SH-SY5Y (cell line): ENCODE measurements at regions not wholly inside any gene's neighbourhood (a gene's known extent, or its start where the extent isn't known, plus 50 kb on each side); places are given as distances from the start of the nearest gene placed in this dataset.

Experiments
- GATA2 ChIP-seq: IDR thresholded peaks from 2 replicates; pipeline ENCODE4 v1.6.1; 2011; ENCODE audit warnings: mild to moderate bottlenecking, low read depth, low read length
- GATA3 ChIP-seq: IDR thresholded peaks from 2 replicates; pipeline ENCODE4 v1.6.1; 2011; ENCODE audit warnings: low read depth, mild to moderate bottlenecking, low read length, moderate library complexity

GRCh38 chr21:15140321-15141019, 75.7 kb upstream of the NRIP1 start:
- TF ChIP-seq GATA2 (no peak), GATA3 (no peak)

DNA sequence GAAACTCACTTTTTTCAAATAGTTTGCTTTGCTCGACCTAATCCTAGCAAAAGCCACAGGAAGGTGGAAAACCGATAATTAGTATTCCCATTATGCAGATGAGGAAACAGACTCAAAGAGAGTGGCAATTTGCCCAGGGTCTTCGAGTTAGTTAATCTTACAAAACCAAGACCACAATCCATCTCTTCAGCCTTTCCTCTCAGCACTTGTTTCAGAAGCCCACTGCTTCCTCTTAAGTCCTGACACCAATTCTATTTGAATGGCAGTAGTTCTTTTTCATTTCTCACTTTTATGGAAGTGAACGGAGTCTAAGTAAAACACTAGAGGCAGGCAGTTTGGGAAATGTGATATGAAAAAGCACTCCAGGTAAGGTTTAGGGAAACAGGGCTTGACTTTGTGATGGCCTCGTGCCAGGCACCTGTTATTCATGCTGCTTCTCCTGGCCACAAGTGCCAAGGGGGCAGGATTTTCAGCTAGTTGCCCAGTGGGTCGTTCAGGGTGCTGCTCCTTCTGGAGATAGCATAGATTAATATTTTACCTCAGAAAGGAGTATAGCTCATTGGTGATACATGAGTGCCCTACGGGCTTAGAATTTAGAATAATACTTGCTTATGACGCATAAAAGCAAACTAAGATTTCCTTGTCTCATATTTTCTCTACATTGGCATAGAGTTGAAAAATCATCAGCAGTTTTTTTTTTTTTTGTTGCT, 76.6 kb upstream of the NRIP1 start:
- no peak for TF ChIP-seq GATA2
- TF ChIP-seq GATA3, result no peak

- TF ChIP-seq GATA2 (no peak), GATA3 (no peak)
Measured at GRCh38 chr21:15144026-15144425, 79.2 kb upstream of the NRIP1 start.

DNA sequence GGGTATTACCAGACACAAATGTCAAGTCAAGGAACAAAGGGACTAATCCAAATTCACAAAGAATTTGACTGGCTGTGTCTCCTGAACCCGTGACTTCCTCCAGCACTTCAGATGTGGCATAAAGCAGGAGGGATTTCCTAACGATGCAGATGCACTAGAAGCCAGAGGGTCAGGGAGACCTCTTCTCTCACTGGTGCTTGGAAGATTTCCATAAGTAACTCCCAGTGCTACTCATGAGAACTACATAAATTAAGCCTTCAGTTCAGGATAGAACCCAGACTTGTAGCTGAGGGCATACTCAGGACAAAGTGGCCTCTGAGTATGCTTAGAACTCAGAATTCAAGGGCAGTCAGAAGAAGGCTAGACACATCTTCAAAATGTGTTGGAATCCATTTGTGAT, 83.6 kb upstream of the NRIP1 start:
- TF ChIP-seq GATA3, result no peak
- TF ChIP-seq GATA2, result no peak

DNA sequence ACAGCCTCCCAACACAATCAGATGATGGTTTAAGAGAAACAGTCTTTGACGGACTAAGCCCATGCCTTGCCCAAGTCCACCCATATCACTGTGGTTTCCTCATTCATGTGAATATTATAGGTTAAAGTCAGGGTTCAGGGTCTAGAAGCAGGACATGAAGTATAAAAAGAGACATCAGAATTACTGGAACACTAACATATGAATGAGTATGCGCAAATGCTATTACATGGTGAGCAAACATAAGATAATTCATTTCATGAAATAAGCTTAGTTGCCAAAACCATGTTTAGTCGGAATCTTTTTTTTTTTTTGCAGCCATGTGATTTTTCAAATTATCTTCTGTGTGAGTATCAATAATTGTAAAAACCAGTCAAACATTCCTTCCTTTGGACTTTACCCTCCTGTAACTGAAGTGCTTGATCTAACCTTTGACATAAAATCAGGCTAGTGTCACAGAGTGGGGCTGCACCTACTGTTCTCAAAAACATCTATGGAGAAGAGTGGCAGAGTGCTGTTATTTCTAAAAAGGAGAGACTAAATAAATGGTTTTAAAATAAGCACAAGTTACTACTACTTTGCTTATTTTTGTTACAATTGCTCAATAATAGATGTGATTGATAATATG, 84.9 kb upstream of the NRIP1 start:
- TF ChIP-seq GATA3 (no peak), GATA2 (no peak)

DNA sequence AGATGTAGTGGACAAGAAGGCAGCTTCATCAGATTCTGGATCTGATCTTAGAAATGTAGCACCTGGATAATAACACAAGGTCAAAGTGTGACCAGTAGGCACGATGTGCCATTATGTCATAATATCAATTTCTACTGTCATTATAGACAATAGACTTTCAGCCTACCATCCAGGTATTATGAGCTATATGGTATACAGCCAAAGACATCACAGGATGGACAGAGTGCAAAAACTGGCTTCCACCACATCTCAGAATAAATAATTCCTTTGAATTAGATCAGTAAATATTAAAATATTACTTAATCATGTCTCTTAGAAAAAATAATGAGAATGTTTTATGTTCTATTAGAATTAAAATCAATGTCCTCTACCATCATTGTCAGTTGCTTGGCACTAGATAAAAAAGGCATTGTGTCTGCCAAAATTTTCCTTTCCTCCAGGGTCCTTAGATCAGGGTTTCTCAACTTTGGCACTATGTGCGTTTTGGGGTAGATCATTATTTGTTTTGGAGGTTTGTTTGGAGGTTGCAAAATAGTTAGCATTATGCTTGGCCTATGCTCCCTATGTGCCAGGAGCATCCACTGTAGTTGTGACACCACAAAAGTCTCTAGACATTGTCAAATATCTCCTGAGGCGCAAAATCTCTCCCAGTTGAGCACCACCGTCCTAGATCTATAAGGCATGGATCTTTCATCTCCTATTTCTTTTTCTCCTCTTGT, 86.7 kb upstream of the NRIP1 start:
- TF ChIP-seq GATA3 (no peak), GATA2 (no peak)

DNA sequence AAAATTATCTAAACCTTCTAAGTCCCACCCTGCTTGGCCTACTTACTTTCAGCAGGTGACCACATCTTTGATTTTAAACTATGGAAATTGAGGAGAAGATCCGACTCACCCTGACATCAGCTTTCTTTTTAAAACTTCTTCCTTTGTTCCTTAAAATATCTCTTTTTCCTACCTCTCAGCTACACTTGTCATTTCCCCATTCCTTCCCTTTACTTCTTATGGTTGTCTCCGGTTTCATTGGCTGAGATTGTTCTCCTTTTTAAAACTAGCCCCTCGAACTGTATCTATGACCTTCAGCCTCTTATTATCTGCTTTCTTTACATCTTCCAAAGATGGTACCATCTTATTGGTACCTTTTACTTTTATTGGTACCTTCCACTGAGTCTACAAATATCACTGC, 87.8 kb upstream of the NRIP1 start:
- no peak for TF ChIP-seq GATA3
- TF ChIP-seq GATA2, result no peak

GRCh38 chr21:15159382-15160020, 94.7 kb upstream of the NRIP1 start:
- no peak for TF ChIP-seq GATA2
- TF ChIP-seq GATA3, result no peak

DNA sequence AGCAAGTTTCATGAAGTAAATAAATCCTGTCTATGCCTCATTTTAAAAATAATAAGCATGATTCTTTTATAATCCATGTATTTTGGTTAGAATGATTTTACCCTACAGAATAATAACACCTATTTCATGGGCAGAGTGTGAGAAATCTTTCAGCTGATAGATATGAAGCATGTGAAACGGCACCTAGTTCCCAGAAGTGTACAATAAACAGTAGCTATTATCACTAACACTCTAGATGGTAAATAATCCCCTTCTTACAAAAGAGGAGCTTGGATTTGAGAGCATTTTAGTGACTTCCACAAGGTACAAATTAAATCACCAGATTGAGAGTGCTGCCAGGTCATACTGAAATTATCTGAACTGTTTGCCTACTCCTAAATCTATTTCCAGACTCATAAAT, 95.3 kb upstream of the NRIP1 start:
- TF ChIP-seq GATA3, result no peak

DNA sequence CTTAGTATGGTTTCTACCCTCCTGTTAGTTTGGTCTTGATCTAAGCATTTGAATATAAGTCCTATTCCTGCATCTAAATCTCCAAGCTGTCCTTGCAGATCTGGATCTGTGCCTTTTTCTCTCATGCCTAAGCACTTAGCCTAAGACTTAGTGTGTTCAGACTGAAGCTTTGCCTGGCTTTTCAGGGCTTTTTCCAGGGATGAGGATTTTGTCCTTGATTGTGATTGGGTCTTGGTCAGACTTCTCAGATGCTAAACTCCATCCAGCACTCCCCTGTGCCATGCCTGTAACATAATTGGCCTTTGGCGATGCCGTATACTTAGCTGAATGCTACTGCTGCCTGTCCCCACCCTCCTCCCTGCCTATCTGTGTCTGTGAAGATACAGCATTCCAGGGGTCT, 98.1 kb upstream of the NRIP1 start:
- no peak for TF ChIP-seq GATA3
- no peak for TF ChIP-seq GATA2

DNA sequence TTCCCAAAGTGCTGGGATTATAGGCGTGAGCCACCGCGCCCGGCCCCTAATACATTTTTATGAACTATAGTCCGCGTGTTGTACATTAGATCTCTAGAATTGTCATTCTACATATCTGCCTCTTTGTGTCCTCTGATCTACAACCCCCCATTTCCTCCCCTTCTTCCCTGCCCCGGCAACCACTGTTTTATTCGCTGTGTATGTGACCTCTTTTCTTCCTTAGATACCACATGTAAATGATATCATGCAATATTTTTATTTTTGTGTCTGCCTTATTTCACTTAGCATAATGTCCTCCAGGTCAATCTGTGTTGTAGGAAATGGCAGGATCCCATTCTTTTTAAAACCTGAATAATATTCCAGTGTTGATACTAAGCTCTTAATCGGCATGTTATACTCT, 99.5 kb upstream of the NRIP1 start:
- TF ChIP-seq GATA3, result no peak
- TF ChIP-seq GATA2, result no peak

- TF ChIP-seq GATA3, result no peak
- no peak for TF ChIP-seq GATA2
Measured at GRCh38 chr21:15164678-15165303, 100.0 kb upstream of the NRIP1 start.

- TF ChIP-seq GATA3 (no peak), GATA2 (no peak)
Measured at GRCh38 chr21:15170614-15171013, 105.8 kb upstream of the NRIP1 start.

- TF ChIP-seq GATA2 (no peak), GATA3 (no peak)
Measured at GRCh38 chr21:15171546-15171945, 106.7 kb upstream of the NRIP1 start.

DNA sequence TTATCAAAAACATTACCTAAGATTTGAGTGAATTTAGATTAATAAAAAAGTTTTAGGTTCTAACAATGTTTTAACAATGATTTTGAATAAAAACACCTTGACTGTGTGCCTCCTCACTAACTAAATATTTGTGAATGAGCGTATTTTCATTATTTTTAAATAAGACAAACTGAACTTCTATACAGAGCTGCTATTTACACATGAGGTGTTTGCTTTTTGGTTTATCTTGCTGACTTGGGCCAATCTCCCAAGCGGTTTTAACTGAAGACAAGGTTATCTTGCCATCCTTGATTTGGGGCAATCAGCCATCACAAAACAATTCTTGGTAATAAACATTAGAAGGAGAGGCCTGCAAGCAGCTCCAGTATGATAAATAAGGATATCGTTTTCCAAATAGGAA, 108.2 kb upstream of the NRIP1 start:
- TF ChIP-seq GATA2 (no peak), GATA3 (no peak)
